ENCODE measurements at regions not wholly inside any gene's neighbourhood (a gene's known extent, or its start where the extent isn't known, plus 50 kb on each side); places are given as distances from the start of the nearest gene placed in this dataset.
A peak's percentile ranks its signal among the peaks of the same experiment; 100 is the strongest.

DNA sequence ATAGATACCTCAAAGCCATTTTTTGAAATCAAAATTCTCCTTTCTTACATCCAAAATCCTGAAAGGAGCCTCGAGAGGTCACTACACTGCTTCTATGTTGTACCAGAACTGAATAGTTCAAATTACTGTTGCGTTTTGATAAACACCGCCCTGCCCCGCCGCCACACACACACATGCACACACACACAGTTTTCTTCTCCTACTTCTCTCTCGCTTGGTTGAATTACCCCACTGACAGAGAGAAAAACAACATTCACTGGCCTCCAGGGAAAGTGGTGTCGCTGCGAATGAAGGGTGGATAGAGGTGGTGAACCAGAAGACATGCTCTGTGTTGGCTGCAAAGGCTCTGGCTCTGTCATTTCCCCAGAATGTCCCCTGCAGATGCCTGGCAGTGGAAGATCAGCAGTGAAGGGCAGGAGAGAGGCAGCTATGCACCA, 183.4 kb upstream of the RFC3 start:
- CTCF ChIA-PET = interaction anchor here (1.4 kb wide), 1 partner anchor 8 kb away, joined by 3 read pairs; no protein-coding TSS in a partner anchor
- DNase-seq (ENCODE audit: extremely low spot score) = no peak
- POLR2A ChIA-PET = no interaction called here
- TF ChIP-seq, protein P1, sequence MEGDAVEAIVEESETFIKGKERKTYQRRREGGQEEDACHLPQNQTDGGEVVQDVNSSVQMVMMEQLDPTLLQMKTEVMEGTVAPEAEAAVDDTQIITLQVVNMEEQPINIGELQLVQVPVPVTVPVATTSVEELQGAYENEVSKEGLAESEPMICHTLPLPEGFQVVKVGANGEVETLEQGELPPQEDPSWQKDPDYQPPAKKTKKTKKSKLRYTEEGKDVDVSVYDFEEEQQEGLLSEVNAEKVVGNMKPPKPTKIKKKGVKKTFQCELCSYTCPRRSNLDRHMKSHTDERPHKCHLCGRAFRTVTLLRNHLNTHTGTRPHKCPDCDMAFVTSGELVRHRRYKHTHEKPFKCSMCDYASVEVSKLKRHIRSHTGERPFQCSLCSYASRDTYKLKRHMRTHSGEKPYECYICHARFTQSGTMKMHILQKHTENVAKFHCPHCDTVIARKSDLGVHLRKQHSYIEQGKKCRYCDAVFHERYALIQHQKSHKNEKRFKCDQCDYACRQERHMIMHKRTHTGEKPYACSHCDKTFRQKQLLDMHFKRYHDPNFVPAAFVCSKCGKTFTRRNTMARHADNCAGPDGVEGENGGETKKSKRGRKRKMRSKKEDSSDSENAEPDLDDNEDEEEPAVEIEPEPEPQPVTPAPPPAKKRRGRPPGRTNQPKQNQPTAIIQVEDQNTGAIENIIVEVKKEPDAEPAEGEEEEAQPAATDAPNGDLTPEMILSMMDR (IDR thresholded peaks at IDR 0.05; ENCODE audit: control extremely low read depth, extremely low read depth, low read depth, missing control alignments) = no peak

DNA sequence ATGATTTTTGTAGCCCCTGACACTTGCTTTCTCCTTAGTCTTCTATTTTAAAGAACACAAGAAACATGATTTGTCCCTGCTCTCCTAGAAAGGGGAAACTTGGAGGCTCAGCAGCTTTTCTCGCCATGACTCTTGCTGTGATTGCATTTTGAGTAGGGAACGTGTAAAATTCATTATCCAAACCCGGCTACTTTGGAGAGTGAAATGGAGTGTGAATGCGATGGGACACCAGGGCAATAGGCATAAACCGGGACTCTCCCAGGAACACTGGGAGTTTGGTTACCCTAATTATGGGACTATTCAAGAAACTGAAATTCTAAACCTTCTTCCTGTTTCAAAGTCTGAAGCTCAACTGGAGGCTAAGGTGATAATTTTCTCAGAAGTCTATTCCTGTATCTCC, 181.7 kb upstream of the RFC3 start:
- ChIA-PET CTCF (interaction anchor here (1.4 to 2.3 kb wide), 2 partner anchors 10 to 22 kb away, joined by 3 to 7 read pairs; no protein-coding TSS in a partner anchor), POLR2A (no interaction called here)
- TF ChIP-seq, protein P1 (IDR thresholded peaks at IDR 0.05; ENCODE audit: control extremely low read depth, extremely low read depth, low read depth, missing control alignments) = no peak
- no peak for DNase-seq (ENCODE audit: extremely low spot score)

DNA sequence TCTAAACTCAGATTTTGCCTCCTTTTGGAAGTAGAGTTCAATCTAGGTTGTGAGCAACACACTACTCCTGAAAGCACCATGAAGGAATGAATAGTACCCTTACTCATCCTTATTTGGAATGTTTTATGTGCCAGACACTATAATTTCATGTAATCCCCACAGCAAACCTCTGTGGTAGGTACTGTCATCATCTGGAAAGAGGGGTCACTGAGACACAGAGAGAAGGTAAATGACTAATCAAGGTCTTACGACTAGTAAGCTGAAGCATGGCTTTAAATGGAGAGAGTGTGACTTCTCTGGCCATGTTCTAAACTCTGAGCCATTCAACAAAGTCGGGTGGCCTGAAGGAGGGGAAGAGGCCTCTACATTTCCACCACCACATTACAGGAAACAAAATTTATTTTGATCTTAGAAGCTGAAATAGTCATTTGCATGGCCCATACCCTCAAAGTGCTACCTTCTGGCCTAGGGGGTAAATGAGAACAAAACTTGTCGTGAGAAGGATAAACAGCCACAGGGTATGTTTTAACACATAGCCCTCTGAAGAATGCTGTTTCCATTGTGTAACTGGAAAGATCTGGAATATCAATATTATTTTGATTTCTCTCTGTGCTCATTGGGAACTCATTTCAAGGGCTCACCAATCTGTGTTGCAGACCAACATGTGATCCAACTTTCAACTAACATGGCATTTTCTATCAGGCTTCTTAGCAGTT, 180.8 kb upstream of the RFC3 start:
- POLR2A ChIA-PET = interaction anchor here (0.6 kb wide), 1 partner anchor 28 kb away, joined by 4 read pairs; no protein-coding TSS in a partner anchor
- TF ChIP-seq, protein P1 (IDR thresholded peaks at IDR 0.05; ENCODE audit: control extremely low read depth, extremely low read depth, low read depth, missing control alignments) = no peak
- no peak for DNase-seq (ENCODE audit: extremely low spot score)
- CTCF ChIA-PET = interaction anchor here (1.2 to 2.3 kb wide), 4 partner anchors 8 to 23 kb away, joined by 3 to 7 read pairs (median 6); no protein-coding TSS in a partner anchor

GRCh38 chr13:33637978-33638743, 179.8 kb upstream of the RFC3 start:
- ChIA-PET POLR2A (interaction anchor here (0.6 kb wide), 1 partner anchor 29 kb away, joined by 4 read pairs; no protein-coding TSS in a partner anchor), CTCF (interaction anchor here (1.4 to 2.3 kb wide), 2 partner anchors 9 to 12 kb away, joined by 7 read pairs; no protein-coding TSS in a partner anchor)
- TF ChIP-seq, protein P1 (IDR thresholded peaks at IDR 0.05; ENCODE audit: control extremely low read depth, extremely low read depth, low read depth, missing control alignments) = no peak
- DNase-seq (ENCODE audit: extremely low spot score) = no peak

DNA sequence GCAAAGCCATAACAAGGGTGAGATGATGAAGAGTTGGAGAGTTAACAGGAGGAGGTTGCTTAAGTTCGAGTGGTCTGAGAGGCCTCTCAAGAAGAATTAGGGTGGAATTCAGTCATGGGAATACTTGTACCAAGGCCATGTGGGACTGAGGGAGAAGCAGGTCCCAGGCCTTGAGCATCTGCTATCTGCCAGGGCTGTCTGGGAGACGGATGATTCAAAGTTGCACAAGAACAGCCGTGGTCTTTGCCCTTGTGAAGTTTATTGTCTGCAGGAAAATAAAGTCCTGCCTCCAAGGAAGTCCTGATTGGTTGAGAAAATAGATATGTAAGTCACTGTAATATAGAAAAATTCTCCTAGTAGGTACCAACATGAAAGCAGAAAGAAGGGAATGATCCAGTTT, 178.8 kb upstream of the RFC3 start:
- TF ChIP-seq, protein P1 (IDR thresholded peaks at IDR 0.05; ENCODE audit: control extremely low read depth, extremely low read depth, low read depth, missing control alignments) = no peak
- no peak for DNase-seq (ENCODE audit: extremely low spot score)
- ChIA-PET POLR2A (no interaction called here), CTCF (interaction anchor here (1.0 kb wide), 1 partner anchor 86 kb away, joined by 3 read pairs; no protein-coding TSS in a partner anchor)

DNA sequence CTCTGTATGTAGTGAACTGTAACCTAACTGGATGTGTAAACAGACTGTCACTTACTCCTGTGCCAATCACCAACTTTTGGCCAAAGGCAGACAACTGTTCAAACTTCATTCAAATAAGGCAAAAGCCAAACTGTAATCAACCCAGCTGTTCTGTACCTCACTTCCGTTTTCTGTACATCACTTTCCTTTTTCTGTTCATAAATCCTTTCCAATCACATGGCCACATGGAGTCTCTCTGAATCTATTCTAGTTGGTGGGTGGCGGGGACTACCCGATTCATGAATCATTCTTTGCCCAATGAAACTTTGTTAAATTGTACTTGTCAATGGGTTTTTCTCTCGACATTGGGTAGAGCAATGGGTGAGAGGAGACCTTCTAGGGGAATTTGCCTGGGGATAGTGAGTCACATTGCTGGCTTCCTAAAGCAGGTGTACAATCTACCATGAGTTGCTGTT, 178.3 kb upstream of the RFC3 start:
- TF ChIP-seq, protein P1 (IDR thresholded peaks at IDR 0.05; ENCODE audit: control extremely low read depth, extremely low read depth, low read depth, missing control alignments) = no peak
- peak; percentile 29 for DNase-seq (ENCODE audit: extremely low spot score)
- CTCF ChIA-PET = interaction anchor here (1.0 to 1.9 kb wide), 3 partner anchors 17 to 85 kb away, joined by 3 to 4 read pairs (median 3); no protein-coding TSS in a partner anchor
- POLR2A ChIA-PET = no interaction called here
